ENCODE measurements at regions not wholly inside any gene's neighbourhood (a gene's known extent, or its start where the extent isn't known, plus 50 kb on each side); places are given as distances from the start of the nearest gene placed in this dataset.

GRCh38 chr4:125020089-125021034 is 294.4 kb upstream of the FAT4 start (continued):
- TF ChIP-seq JUND (IDR thresholded peaks at IDR 0.05) (no peak), SRF (IDR thresholded peaks at IDR 0.05; ENCODE audit: low read depth) (no peak), POLR2A (IDR thresholded peaks at IDR 0.05; ENCODE audit: borderline replicate concordance, extremely low read depth, insufficient read depth, insufficient read length) (no peak), TCF7L2 (IDR thresholded peaks at IDR 0.05; ENCODE audit: borderline replicate concordance, extremely low read depth, insufficient read depth, insufficient read length) (no peak)

- ChIA-PET POLR2A (no interaction called here), CTCF (no interaction called here), RAD21 (ENCODE audit: low non-redundant PET in 1 of 2, low total read pairs in 2 of 2, uncharacterized antibody in 2 of 2, unreplicated experiment in 2 of 2) (no interaction called here)
- Histone ChIP-seq H2AFZ (ENCODE audit: low read depth, low read length, poor library complexity, severe bottlenecking) (no peak overlapping the region), H4K20me1 (ENCODE audit: insufficient read depth) (no peaks in the 10 kb centered on the region), H3K79me2 (ENCODE audit: insufficient read depth, low read length) (no peaks in the 10 kb centered on the region), H3K27me3 (ENCODE audit: insufficient read depth, low read length) (no peaks in the 10 kb centered on the region), H3K9me2 (ENCODE audit: insufficient read depth) (no peaks in the 10 kb centered on the region), H3K4me1 (ENCODE audit: control insufficient read depth in 1 of 2, insufficient read depth in 2 of 2, low read length in 2 of 2) (no peaks in the 10 kb centered on the region), H3K9me3 (ENCODE audit: control insufficient read depth in 1 of 2, insufficient read depth in 1 of 2, low read depth in 1 of 2, low read length in 2 of 2) (no peaks in the 10 kb centered on the region; a peak in 1 of 4 replicates), H3K4me2 (ENCODE audit: low read length) (no peak overlapping the region), H3K9ac (ENCODE audit: low read length) (no peak overlapping the region), H3K27ac (ENCODE audit: low read depth, low read length) (no peak overlapping the region), H3K4me3 (replicated peaks in 1 of 2; ENCODE audit: low read depth in 1 of 2, low read length in 2 of 2) (no peak overlapping the region), H3K36me3 (ENCODE audit: control insufficient read depth in 1 of 2, insufficient read depth in 2 of 2, low read length in 2 of 2) (no peaks in the 10 kb centered on the region)
- DNase-seq (ENCODE audit: low read depth, low spot score) (no peak), ATAC-seq (no peak)
- no TSS peak for BruUV-seq (replicated peaks)
- intact Hi-C loops (cut with micrococcal nuclease) = no loop called here
- TF ChIP-seq CBX3 (IDR thresholded peaks at IDR 0.05; ENCODE audit: low read depth) (no peak), YY1 (IDR thresholded peaks at IDR 0.05; ENCODE audit: extremely low read depth, insufficient replicate concordance, low read depth, low read length) (no peak), SRF (IDR thresholded peaks at IDR 0.05; ENCODE audit: low read depth) (no peak), EZH2 (IDR thresholded peaks at IDR 0.05) (no peak), ZFX (IDR thresholded peaks at IDR 0.05) (no peak), SIN3A (IDR thresholded peaks at IDR 0.05; ENCODE audit: low read depth) (no peak)
- TF ChIP-seq, protein P1, sequence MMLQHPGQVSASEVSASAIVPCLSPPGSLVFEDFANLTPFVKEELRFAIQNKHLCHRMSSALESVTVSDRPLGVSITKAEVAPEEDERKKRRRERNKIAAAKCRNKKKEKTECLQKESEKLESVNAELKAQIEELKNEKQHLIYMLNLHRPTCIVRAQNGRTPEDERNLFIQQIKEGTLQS (IDR thresholded peaks at IDR 0.05) = no peak
- TF ChIP-seq, protein P2, sequence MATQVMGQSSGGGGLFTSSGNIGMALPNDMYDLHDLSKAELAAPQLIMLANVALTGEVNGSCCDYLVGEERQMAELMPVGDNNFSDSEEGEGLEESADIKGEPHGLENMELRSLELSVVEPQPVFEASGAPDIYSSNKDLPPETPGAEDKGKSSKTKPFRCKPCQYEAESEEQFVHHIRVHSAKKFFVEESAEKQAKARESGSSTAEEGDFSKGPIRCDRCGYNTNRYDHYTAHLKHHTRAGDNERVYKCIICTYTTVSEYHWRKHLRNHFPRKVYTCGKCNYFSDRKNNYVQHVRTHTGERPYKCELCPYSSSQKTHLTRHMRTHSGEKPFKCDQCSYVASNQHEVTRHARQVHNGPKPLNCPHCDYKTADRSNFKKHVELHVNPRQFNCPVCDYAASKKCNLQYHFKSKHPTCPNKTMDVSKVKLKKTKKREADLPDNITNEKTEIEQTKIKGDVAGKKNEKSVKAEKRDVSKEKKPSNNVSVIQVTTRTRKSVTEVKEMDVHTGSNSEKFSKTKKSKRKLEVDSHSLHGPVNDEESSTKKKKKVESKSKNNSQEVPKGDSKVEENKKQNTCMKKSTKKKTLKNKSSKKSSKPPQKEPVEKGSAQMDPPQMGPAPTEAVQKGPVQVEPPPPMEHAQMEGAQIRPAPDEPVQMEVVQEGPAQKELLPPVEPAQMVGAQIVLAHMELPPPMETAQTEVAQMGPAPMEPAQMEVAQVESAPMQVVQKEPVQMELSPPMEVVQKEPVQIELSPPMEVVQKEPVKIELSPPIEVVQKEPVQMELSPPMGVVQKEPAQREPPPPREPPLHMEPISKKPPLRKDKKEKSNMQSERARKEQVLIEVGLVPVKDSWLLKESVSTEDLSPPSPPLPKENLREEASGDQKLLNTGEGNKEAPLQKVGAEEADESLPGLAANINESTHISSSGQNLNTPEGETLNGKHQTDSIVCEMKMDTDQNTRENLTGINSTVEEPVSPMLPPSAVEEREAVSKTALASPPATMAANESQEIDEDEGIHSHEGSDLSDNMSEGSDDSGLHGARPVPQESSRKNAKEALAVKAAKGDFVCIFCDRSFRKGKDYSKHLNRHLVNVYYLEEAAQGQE (IDR thresholded peaks at IDR 0.05; ENCODE audit: low read depth) = no peak
Measured at GRCh38 chr4:125016892-125017299, 297.9 kb upstream of the FAT4 start.

Data from HCT116 (cell line).